Esophagus squamous epithelium (tissue), 5 donors: ENCODE measurements at regions not wholly inside any gene's neighbourhood (a gene's known extent, or its start where the extent isn't known, plus 50 kb on each side); places are given as distances from the start of the nearest gene placed in this dataset.

ENCODE experiments used
- DNase-seq: peaks from one replicate; lab custom pipeline; 2025; lab: John Stamatoyannopoulos, UW
- H3K27ac ChIP-seq, 4 donors: fragments of 200-600 bp; sonication (generic); one replicate each; pipeline ENCODE4 v1.5.1; 2016 to 2019; ENCODE audit warnings: mild to moderate bottlenecking in 1 of 4
- H3K27me3 ChIP-seq, 4 donors: fragments of 200-600 bp; sonication (generic); 1 replicate in 3 of 4; 2 replicates in 1 of 4; pipeline versions ENCODE4 v1.5.1 to v1.6.0; 2017 to 2021; ENCODE audit warnings: antibody characterized with exemption in 1 of 4
- H3K36me3 ChIP-seq, 3 donors: fragments of 200-600 bp; sonication (generic); one replicate each; pipeline ENCODE4 v1.5.1; 2016 to 2019
- H3K4me1 ChIP-seq, 3 donors: fragments of 200-600 bp; sonication (generic); one replicate each; pipeline ENCODE4 v1.5.1; 2017 to 2019
- H3K4me3 ChIP-seq, 4 donors: fragments of 200-600 bp; sonication (generic); 1 replicate in 3 of 4; 2 replicates in 1 of 4; pipeline ENCODE4 v1.5.1; 2016 to 2019; ENCODE audit warnings: mild to moderate bottlenecking in 2 of 4, moderate library complexity in 1 of 4
- H3K9me3 ChIP-seq, 3 donors: fragments of 200-600 bp; sonication (generic); one replicate each; pipeline ENCODE4 v1.5.1; 2016 to 2019
- POLR2A ChIP-seq, 4 donors: fragments of 450-650 bp; IDR thresholded peaks; one replicate each; pipeline ENCODE4 v1.6.1; 2017; ENCODE audit warnings: antibody characterized with exemption in 4 of 4, mild to moderate bottlenecking in 4 of 4, moderate library complexity in 3 of 4
- WGBS, 2 donors: methylation state at CpG; one replicate each; pipeline ENCODE4 v1.1.5; 2018; 5-methylcytosine and 5-hydroxymethylcytosine counted together
- intact Hi-C: fragments of 100-400 bp; cut with DNase I; formaldehyde crosslinking; loops from one replicate; pipeline ENCODE4 v1.15.0; 2022
- TF ChIP-seq, protein P1 (sequence below), 6 experiments: fragments of 450-650 bp in 4 of 6; fragments of 200-600 bp in 2 of 6; sonication (generic) in 2 of 6; IDR thresholded peaks; one replicate each; pipeline ENCODE4 v1.5.1; 2016 to 2019; ENCODE audit warnings: antibody characterized with exemption in 6 of 6, mild to moderate bottlenecking in 4 of 6, moderate library complexity in 4 of 6
- donor health status: DM: yes; HTN: yes; CAD: no.

DNA sequence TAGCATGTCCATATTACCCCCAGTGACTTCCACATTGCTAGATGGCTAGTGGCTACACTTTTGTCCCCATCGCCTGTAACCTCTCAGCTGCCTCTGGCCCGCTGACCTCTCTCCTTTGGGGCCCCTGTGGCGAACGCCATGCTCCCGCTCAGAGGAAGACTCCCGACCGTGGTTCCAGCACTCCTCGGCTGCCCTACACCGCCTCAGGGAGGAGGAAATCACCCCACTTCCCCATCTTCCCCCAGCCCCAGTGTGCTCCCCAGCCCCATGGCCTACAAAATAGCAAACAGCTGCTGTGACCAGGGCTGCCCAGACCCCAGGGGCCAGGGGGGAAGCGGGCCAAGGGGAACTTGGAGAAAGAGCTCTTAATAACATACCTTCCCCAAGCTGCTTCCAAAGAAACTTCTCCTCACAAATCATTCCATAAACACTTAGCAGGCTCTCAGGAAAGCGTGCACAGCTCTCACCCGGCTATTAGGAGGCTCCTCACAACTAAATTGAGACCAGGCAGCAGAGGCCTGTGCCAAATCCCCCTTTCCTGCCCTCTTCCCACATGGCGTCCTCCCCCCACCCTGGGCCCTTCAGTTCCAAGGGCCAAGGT is 63.5 kb upstream of the WNT11 start:
- no peak overlapping the region for H3K4me3 ChIP-seq
- no peaks in the 10 kb centered on the region for H3K36me3 ChIP-seq
- peak overlapping the region in 3 of 4 donors; percentile 42 to 78 (median 71) for H3K27ac ChIP-seq
- no peak for DNase-seq
- H3K4me1 ChIP-seq: peaks cover 8 to 47% (median 27%) of the 10 kb centered on the region in 3 donors
- H3K9me3 ChIP-seq: no peaks in the 10 kb centered on the region
- peaks cover 0 to 3% (median 0%) of the 10 kb centered on the region in 4 donors for H3K27me3 ChIP-seq
- WGBS, 2 donors: 82 to 97% methylated on average over 4 to 5 of the region's 13 CpGs
- TF ChIP-seq, protein P1, sequence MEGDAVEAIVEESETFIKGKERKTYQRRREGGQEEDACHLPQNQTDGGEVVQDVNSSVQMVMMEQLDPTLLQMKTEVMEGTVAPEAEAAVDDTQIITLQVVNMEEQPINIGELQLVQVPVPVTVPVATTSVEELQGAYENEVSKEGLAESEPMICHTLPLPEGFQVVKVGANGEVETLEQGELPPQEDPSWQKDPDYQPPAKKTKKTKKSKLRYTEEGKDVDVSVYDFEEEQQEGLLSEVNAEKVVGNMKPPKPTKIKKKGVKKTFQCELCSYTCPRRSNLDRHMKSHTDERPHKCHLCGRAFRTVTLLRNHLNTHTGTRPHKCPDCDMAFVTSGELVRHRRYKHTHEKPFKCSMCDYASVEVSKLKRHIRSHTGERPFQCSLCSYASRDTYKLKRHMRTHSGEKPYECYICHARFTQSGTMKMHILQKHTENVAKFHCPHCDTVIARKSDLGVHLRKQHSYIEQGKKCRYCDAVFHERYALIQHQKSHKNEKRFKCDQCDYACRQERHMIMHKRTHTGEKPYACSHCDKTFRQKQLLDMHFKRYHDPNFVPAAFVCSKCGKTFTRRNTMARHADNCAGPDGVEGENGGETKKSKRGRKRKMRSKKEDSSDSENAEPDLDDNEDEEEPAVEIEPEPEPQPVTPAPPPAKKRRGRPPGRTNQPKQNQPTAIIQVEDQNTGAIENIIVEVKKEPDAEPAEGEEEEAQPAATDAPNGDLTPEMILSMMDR (IDR thresholded peaks at IDR 0.05): no peak
- no peak for TF ChIP-seq POLR2A (IDR thresholded peaks at IDR 0.05)
- intact Hi-C loops: no loop called here

DNA sequence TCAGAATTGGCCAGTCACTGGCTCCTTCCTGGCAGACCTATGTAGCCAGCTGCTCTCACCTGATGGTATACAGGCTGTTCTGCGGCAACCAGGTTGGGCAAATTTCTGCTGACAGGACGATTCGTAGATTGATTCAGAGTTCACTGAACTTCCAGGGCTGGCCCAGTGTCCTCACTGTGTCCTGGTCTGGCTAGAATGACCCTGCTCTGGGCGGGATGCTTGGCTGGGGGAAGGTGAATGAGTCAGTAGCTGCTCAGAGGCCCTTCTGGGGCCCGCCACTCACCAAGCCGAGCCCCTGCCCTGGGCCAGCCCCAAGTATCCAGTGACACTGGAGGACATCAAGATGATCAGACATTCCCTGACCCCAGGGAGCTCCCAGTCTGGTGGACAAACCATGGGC is 62.9 kb upstream of the WNT11 start:
- intact Hi-C loops: no loop called here
- peaks cover 0 to 4% (median 0%) of the 10 kb centered on the region in 4 donors for H3K27me3 ChIP-seq
- no peak for DNase-seq
- peaks cover 8 to 47% (median 27%) of the 10 kb centered on the region in 3 donors for H3K4me1 ChIP-seq
- H3K4me3 ChIP-seq: no peak overlapping the region
- no peaks in the 10 kb centered on the region for H3K36me3 ChIP-seq
- TF ChIP-seq, protein P1 (IDR thresholded peaks at IDR 0.05): no peak
- no peaks in the 10 kb centered on the region for H3K9me3 ChIP-seq
- 74 to 82% methylated on average over 2 to 4 of the region's 6 CpGs for WGBS, 2 donors
- H3K27ac ChIP-seq: peak overlapping the region in 3 of 4 donors; percentile 42 to 78 (median 71)

DNA sequence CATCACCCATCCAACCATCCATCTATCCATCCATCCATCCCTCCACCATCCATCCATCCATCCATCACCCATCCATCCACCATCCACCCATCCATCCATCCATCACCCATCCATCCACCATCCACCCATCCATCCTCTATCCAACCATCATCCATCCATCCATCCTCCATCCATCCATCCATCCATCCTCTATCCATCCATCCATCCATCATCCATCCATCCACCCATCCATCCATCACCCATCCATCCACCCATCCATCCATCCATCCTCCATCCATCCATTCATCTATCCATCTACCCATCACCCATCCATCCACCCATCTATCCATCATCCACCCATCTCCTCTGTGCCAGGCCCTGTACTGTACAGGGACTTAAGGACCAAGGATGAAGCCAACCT is 62.2 kb upstream of the WNT11 start:
- no peak for DNase-seq
- Histone ChIP-seq H3K4me1 (peaks cover 8 to 47% (median 27%) of the 10 kb centered on the region in 3 donors), H3K9me3 (no peaks in the 10 kb centered on the region), H3K4me3 (no peak overlapping the region), H3K27ac (no peak overlapping the region), H3K36me3 (no peaks in the 10 kb centered on the region), H3K27me3 (peaks cover 0 to 4% (median 0%) of the 10 kb centered on the region in 4 donors)
- intact Hi-C loops: no loop called here
- TF ChIP-seq, protein P1 (IDR thresholded peaks at IDR 0.05): no peak
- TF ChIP-seq POLR2A (IDR thresholded peaks at IDR 0.05): no peak

DNA sequence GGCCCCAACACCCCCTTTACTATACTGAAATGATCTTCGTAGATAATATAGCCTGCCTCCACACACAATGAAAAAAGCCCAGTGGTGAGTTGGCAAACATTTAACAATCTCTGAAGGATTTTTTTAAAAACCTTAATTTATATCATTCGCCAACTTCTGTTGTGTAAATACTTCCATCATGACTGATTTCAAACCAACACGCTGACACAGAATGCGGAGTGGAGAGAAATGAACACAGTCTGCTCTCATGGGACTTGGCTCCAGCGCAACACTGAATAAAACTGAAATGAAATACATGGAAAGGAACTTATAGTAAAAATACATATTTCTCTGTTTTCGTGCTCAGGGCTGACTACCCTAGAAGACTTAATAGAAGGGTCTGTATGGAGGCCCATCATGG is 61.3 kb upstream of the WNT11 start:
- no peak for DNase-seq
- peaks cover 8 to 47% (median 27%) of the 10 kb centered on the region in 3 donors for H3K4me1 ChIP-seq

More for the DNA sequence above, 61.3 kb upstream of the WNT11 start:
- 76 to 77% methylated on average over 6 of the region's 6 CpGs for WGBS, 2 donors
- intact Hi-C loops: no loop called here
- no peaks in the 10 kb centered on the region for H3K36me3 ChIP-seq
- peaks cover 0 to 4% (median 0%) of the 10 kb centered on the region in 4 donors for H3K27me3 ChIP-seq
- H3K4me3 ChIP-seq: no peak overlapping the region
- H3K27ac ChIP-seq: peak overlapping the region in 1 of 4 donors; percentile 64
- no peaks in the 10 kb centered on the region for H3K9me3 ChIP-seq
- TF ChIP-seq, protein P1 (IDR thresholded peaks at IDR 0.05): no peak
- TF ChIP-seq POLR2A (IDR thresholded peaks at IDR 0.05): no peak
